GM23338 (cell line): ENCODE measurements at regions not wholly inside any gene's neighbourhood (a gene's known extent, or its start where the extent isn't known, plus 50 kb on each side); places are given as distances from the start of the nearest gene placed in this dataset.

ENCODE experiments used
- ATAC-seq: fragments of 200-7000 bp; cut with Tn5 transposase; 3 replicates; pipeline ENCODE4 v1.9.1; 2020
- DNase-seq: peaks from one replicate; pipeline ENCODE4 v3.0.0-alpha.2; 2015; ENCODE audit warnings: low spot score
- H2AFZ ChIP-seq: fragments of 200-600 bp; sonication (generic); 2 replicates; pipeline ENCODE4 v1.8.0; 2016; ENCODE audit warnings: antibody characterized with exemption, mild to moderate bottlenecking, moderate library complexity
- H3F3A ChIP-seq: fragments of 200-600 bp; sonication (generic); replicated peaks from 2 replicates; pipeline ENCODE4 v1.8.0; 2017; ENCODE audit warnings: antibody characterized with exemption, mixed run types, low read depth
- H3K27ac ChIP-seq: fragments of 200-600 bp; sonication (generic); 2 replicates; pipeline ENCODE4 v1.6.1; 2016; ENCODE audit warnings: low read depth
- H3K27me3 ChIP-seq: fragments of 200-600 bp; sonication (generic); 2 replicates; pipeline ENCODE4 v1.8.0; 2016; ENCODE audit warnings: mild to moderate bottlenecking, mixed run types, moderate library complexity; ENCODE audit not compliant: insufficient read depth
- H3K36me3 ChIP-seq: fragments of 200-600 bp; sonication (generic); 2 replicates; pipeline ENCODE4 v1.8.0; 2016; ENCODE audit warnings: mild to moderate bottlenecking; ENCODE audit not compliant: insufficient read depth
- H3K4me1 ChIP-seq: fragments of 200-600 bp; sonication (generic); 2 replicates; pipeline ENCODE4 v1.8.0; 2016; ENCODE audit warnings: mild to moderate bottlenecking, moderate library complexity; ENCODE audit not compliant: insufficient read depth
- H3K4me2 ChIP-seq: fragments of 200-600 bp; sonication (generic); 2 replicates; pipeline ENCODE4 v1.7.1; 2017; ENCODE audit warnings: mixed run types
- H3K4me3 ChIP-seq: fragments of 200-600 bp; sonication (generic); 2 replicates; pipeline ENCODE4 v1.6.1; 2016; ENCODE audit warnings: mixed run types
- H3K79me2 ChIP-seq: fragments of 200-600 bp; sonication (generic); replicated peaks from 2 replicates; pipeline ENCODE4 v1.8.0; 2017; ENCODE audit warnings: mild to moderate bottlenecking; ENCODE audit not compliant: insufficient read depth
- H3K9me2 ChIP-seq: fragments of 200-600 bp; sonication (generic); 2 replicates; pipeline ENCODE4 v1.8.0; 2017; ENCODE audit not compliant: insufficient read depth
- H4K20me1 ChIP-seq: fragments of 200-600 bp; sonication (generic); replicated peaks from 2 replicates; pipeline ENCODE4 v1.8.0; 2017; ENCODE audit warnings: mild to moderate bottlenecking; ENCODE audit not compliant: insufficient read depth
- H3K27ac Mint-ChIP-seq: 2 replicates; pipeline ENCODE4 v1.8.0; 2020; ENCODE audit warnings: inconsistent platforms, mild to moderate bottlenecking, moderate library complexity, mixed read lengths
- H3K27me3 Mint-ChIP-seq: 3 replicates; pipeline ENCODE4 v1.8.0; 2022; ENCODE audit warnings: low read depth, mild to moderate bottlenecking, moderate library complexity, mixed read lengths, inconsistent platforms; ENCODE audit not compliant: insufficient read depth, poor library complexity
- H3K36me3 Mint-ChIP-seq: 3 replicates; pipeline ENCODE4 v1.8.0; 2021; ENCODE audit warnings: low read depth, mild to moderate bottlenecking, inconsistent platforms, moderate library complexity, mixed read lengths
- H3K4me1 Mint-ChIP-seq: 3 replicates; pipeline ENCODE4 v1.8.0; 2020; ENCODE audit warnings: mild to moderate bottlenecking, inconsistent platforms, mixed read lengths
- H3K4me3 Mint-ChIP-seq: 3 replicates; pipeline ENCODE4 v1.8.0; 2021; ENCODE audit warnings: moderate library complexity, mild to moderate bottlenecking, inconsistent platforms, mixed read lengths
- H3K9me3 Mint-ChIP-seq: 3 replicates; pipeline ENCODE4 v1.8.0; 2020; ENCODE audit warnings: moderate library complexity, mild to moderate bottlenecking, inconsistent platforms, mixed read lengths
- ZNF114 ChIP-seq: fragments of 250-450 bp; sonication (Bioruptor Pico); IDR thresholded peaks from 2 replicates; pipeline ENCODE4 v1.5.0; 2020; ENCODE audit warnings: mild to moderate bottlenecking, moderate library complexity
- TF ChIP-seq, protein P1 (sequence below): fragments of 250-450 bp; sonication (Bioruptor Pico); IDR thresholded peaks from 2 replicates; pipeline ENCODE4 v1.5.0; 2020; ENCODE audit warnings: mild to moderate bottlenecking, moderate library complexity
- TF ChIP-seq, protein P2 (sequence below): IDR thresholded peaks from one replicate; pipeline ENCODE4 v1.6.1; 2018; ENCODE audit warnings: antibody characterized with exemption; ENCODE audit not compliant: unreplicated experiment

DNA sequence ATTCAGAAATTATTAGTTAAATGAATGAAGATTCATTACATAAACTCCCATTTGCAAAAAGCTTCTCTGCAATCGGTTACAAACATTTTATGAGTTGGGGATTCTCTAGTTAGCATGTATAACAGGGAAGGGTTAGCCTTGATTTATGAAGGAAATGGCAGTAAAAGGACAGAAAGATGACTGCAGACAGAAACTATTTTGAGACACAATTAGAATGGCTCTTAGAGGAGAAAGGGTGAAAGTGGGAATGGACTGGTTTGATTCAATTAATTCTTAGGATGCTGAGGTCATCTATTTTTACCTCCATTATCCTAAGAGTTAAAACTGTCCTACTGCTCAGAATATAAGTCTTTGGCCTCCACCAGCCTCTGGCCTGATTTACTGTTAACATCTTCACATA, 250.8 kb upstream of the DLGAP1 start (continued):
- TF ChIP-seq, protein P1, sequence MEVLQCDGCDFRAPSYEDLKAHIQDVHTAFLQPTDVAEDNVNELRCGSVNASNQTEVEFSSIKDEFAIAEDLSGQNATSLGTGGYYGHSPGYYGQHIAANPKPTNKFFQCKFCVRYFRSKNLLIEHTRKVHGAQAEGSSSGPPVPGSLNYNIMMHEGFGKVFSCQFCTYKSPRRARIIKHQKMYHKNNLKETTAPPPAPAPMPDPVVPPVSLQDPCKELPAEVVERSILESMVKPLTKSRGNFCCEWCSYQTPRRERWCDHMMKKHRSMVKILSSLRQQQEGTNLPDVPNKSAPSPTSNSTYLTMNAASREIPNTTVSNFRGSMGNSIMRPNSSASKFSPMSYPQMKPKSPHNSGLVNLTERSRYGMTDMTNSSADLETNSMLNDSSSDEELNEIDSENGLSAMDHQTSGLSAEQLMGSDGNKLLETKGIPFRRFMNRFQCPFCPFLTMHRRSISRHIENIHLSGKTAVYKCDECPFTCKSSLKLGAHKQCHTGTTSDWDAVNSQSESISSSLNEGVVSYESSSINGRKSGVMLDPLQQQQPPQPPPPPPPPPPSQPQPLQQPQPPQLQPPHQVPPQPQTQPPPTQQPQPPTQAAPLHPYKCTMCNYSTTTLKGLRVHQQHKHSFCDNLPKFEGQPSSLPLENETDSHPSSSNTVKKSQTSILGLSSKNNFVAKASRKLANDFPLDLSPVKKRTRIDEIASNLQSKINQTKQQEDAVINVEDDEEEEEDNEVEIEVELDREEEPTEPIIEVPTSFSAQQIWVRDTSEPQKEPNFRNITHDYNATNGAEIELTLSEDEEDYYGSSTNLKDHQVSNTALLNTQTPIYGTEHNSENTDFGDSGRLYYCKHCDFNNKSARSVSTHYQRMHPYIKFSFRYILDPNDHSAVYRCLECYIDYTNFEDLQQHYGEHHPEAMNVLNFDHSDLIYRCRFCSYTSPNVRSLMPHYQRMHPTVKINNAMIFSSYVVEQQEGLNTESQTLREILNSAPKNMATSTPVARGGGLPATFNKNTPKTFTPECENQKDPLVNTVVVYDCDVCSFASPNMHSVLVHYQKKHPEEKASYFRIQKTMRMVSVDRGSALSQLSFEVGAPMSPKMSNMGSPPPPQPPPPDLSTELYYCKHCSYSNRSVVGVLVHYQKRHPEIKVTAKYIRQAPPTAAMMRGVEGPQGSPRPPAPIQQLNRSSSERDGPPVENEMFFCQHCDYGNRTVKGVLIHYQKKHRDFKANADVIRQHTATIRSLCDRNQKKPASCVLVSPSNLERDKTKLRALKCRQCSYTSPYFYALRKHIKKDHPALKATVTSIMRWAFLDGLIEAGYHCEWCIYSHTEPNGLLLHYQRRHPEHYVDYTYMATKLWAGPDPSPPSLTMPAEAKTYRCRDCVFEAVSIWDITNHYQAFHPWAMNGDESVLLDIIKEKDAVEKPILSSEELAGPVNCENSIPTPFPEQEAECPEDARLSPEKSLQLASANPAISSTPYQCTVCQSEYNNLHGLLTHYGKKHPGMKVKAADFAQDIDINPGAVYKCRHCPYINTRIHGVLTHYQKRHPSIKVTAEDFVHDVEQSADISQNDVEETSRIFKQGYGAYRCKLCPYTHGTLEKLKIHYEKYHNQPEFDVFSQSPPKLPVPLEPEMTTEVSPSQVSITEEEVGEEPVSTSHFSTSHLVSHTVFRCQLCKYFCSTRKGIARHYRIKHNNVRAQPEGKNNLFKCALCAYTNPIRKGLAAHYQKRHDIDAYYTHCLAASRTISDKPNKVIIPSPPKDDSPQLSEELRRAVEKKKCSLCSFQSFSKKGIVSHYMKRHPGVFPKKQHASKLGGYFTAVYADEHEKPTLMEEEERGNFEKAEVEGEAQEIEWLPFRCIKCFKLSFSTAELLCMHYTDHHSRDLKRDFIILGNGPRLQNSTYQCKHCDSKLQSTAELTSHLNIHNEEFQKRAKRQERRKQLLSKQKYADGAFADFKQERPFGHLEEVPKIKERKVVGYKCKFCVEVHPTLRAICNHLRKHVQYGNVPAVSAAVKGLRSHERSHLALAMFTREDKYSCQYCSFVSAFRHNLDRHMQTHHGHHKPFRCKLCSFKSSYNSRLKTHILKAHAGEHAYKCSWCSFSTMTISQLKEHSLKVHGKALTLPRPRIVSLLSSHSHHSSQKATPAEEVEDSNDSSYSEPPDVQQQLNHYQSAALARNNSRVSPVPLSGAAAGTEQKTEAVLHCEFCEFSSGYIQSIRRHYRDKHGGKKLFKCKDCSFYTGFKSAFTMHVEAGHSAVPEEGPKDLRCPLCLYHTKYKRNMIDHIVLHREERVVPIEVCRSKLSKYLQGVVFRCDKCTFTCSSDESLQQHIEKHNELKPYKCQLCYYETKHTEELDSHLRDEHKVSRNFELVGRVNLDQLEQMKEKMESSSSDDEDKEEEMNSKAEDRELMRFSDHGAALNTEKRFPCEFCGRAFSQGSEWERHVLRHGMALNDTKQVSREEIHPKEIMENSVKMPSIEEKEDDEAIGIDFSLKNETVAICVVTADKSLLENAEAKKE = no peak
- no peak for TF ChIP-seq ZNF114 (CRISPR knock-in tag)

DNA sequence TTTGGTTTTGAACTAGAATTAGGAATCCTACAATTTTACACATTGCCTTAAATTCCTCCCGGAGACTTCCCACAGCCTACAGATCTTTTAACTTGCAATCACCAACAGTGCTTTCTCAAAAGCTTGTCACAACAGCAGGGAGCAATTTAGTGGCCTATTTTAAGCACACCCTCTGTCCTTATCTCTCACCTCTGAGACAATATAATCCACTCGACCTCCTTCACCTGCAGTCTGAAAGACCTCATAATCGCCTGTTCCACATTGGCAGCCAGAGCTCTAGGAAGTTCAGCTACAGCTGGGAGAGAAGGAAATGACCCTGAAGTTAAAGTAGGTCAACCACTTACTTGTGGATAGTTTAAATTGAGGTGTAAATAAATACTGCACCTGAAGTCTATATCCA, 249.7 kb upstream of the DLGAP1 start:
- no peaks in the 10 kb centered on the region for H3K4me1 ChIP-seq
- no peaks in the 10 kb centered on the region for H3K36me3 Mint-ChIP-seq
- no peaks in the 10 kb centered on the region for H3K9me3 Mint-ChIP-seq
- no peaks in the 10 kb centered on the region for H3K79me2 ChIP-seq
- no peak overlapping the region for H3K4me3 Mint-ChIP-seq
- H3K4me1 Mint-ChIP-seq = peaks cover 4% of the 10 kb centered on the region; the same call in 1 of the 3 replicates
- no peak overlapping the region for H3K4me3 ChIP-seq
- no peak overlapping the region; the same call in 1 of the 2 replicates for H2AFZ ChIP-seq
- H3K27ac ChIP-seq = no peak overlapping the region
- no peaks in the 10 kb centered on the region for H3F3A ChIP-seq
- no peaks in the 10 kb centered on the region for H3K36me3 ChIP-seq
- no peaks in the 10 kb centered on the region for H3K27me3 ChIP-seq
- TF ChIP-seq, protein P2, sequence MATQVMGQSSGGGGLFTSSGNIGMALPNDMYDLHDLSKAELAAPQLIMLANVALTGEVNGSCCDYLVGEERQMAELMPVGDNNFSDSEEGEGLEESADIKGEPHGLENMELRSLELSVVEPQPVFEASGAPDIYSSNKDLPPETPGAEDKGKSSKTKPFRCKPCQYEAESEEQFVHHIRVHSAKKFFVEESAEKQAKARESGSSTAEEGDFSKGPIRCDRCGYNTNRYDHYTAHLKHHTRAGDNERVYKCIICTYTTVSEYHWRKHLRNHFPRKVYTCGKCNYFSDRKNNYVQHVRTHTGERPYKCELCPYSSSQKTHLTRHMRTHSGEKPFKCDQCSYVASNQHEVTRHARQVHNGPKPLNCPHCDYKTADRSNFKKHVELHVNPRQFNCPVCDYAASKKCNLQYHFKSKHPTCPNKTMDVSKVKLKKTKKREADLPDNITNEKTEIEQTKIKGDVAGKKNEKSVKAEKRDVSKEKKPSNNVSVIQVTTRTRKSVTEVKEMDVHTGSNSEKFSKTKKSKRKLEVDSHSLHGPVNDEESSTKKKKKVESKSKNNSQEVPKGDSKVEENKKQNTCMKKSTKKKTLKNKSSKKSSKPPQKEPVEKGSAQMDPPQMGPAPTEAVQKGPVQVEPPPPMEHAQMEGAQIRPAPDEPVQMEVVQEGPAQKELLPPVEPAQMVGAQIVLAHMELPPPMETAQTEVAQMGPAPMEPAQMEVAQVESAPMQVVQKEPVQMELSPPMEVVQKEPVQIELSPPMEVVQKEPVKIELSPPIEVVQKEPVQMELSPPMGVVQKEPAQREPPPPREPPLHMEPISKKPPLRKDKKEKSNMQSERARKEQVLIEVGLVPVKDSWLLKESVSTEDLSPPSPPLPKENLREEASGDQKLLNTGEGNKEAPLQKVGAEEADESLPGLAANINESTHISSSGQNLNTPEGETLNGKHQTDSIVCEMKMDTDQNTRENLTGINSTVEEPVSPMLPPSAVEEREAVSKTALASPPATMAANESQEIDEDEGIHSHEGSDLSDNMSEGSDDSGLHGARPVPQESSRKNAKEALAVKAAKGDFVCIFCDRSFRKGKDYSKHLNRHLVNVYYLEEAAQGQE = no peak
- ATAC-seq = no peak
- no peaks in the 10 kb centered on the region for H3K9me2 ChIP-seq
- no peaks in the 10 kb centered on the region for H4K20me1 ChIP-seq
- H3K27ac Mint-ChIP-seq = no peak overlapping the region
- DNase-seq = no peak
- no peaks in the 10 kb centered on the region for H3K27me3 Mint-ChIP-seq
- H3K4me2 ChIP-seq = no peak overlapping the region
